CD4-positive, CD25-positive, alpha-beta regulatory T cell (primary cell): ENCODE measurements at regions not wholly inside any gene's neighbourhood (a gene's known extent, or its start where the extent isn't known, plus 50 kb on each side); places are given as distances from the start of the nearest gene placed in this dataset.

Experiments
- ATAC-seq, 2 donors: fragments of 150-1000 bp; cut with Tn5 transposase; one replicate each; pipeline ENCODE4 v1.10.0; 2021; ENCODE audit warnings: low read depth in 2 of 2, moderate number of reproducible peaks in 2 of 2, moderate library complexity in 1 of 2
- DNase-seq, 3 donors: peaks; one replicate each; pipeline versions ENCODE4 v3.0.0 to v3.0.0-alpha.2; 2012 to 2022; ENCODE audit warnings: mixed read lengths in 1 of 3
- H3K27ac ChIP-seq: one replicate; pipeline ENCODE4 v1.7.0; 2013; ENCODE audit warnings: mild to moderate bottlenecking, low read length; ENCODE audit not compliant: insufficient read depth, poor library complexity, severe bottlenecking
- H3K27me3 ChIP-seq: one replicate; pipeline ENCODE4 v1.7.0; 2013; ENCODE audit warnings: low read length; ENCODE audit not compliant: control insufficient read depth, insufficient read depth
- H3K36me3 ChIP-seq: one replicate; pipeline ENCODE4 v1.7.0; 2013; ENCODE audit warnings: mild to moderate bottlenecking, low read length, moderate library complexity; ENCODE audit not compliant: control insufficient read depth, insufficient read depth
- H3K4me1 ChIP-seq: 2 replicates; pipeline ENCODE4 v1.7.0; 2013; ENCODE audit warnings: mild to moderate bottlenecking, low read length; ENCODE audit not compliant: insufficient read depth, control insufficient read depth, poor library complexity, severe bottlenecking
- H3K4me3 ChIP-seq: one replicate; pipeline ENCODE4 v1.7.0; 2013; ENCODE audit warnings: low read depth, mild to moderate bottlenecking, low read length, moderate library complexity
- H3K9me3 ChIP-seq, 2 experiments: 1 replicate in 1 of 2; 2 replicates in 1 of 2; pipeline ENCODE4 v1.7.0; 2013; ENCODE audit warnings: low read length in 2 of 2, mild to moderate bottlenecking in 1 of 2, moderate library complexity in 1 of 2; ENCODE audit not compliant: control insufficient read depth in 2 of 2
- H3K27ac Mint-ChIP-seq, 3 donors: one replicate each; pipeline ENCODE4 v1.8.0; 2020 to 2022; ENCODE audit warnings: mild to moderate bottlenecking in 3 of 3, mixed read lengths in 3 of 3, moderate library complexity in 2 of 3
- H3K27me3 Mint-ChIP-seq: one replicate; pipeline ENCODE4 v1.8.0; 2022; ENCODE audit warnings: mild to moderate bottlenecking, mixed read lengths
- H3K36me3 Mint-ChIP-seq: one replicate; pipeline ENCODE4 v1.8.0; 2020; ENCODE audit warnings: mixed read lengths
- H3K4me1 Mint-ChIP-seq, 4 donors: one replicate each; pipeline ENCODE4 v1.8.0; 2020 to 2022; ENCODE audit warnings: mixed read lengths in 4 of 4, mild to moderate bottlenecking in 1 of 4
- H3K4me3 Mint-ChIP-seq, 4 donors: one replicate each; pipeline ENCODE4 v1.8.0; 2020 to 2022; ENCODE audit warnings: mild to moderate bottlenecking in 4 of 4, mixed read lengths in 4 of 4, moderate library complexity in 3 of 4
- H3K9me3 Mint-ChIP-seq, 7 donors: one replicate each; pipeline ENCODE4 v1.8.0; 2020 to 2022; ENCODE audit warnings: mixed read lengths in 7 of 7, mild to moderate bottlenecking in 3 of 7, moderate library complexity in 2 of 7

DNA sequence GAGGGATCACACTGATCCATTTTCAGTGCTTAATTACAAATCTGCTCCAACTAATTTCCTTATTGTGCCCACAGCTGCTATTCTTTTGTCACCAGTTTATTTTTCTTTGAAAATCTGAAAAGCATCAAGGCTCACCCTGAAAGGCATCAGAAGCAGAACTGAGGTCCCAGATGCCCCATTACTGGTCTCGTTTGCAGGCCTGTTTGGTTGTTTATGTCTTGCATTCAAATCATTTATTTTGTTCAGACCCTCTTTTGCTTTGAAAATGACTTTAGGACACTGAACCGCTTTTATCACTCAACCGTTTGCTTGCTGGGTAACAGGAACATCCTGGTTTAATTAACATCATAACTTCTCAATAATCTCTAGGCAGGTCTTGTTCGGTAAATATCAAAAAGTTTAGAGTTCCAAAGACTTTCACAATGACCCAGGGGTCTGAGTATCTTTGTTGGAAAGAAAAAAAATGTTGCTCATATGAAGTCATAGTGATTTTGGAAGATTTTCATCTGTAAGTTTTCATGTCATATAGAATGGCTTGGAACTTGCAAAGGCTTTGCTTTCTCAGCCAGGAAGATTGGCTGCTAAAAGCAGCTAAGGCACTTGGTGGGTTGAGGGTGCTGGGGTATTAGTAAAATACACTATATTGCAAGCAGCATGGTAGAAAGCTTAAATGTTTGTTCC lies 398.3 kb upstream of the NPVF start:
- Mint-ChIP-seq H3K9me3 (peaks cover 0 to 2% (median 0%) of the 10 kb centered on the region in 7 donors), H3K4me3 (no peak overlapping the region), H3K4me1 (no peaks in the 10 kb centered on the region), H3K27me3 (peaks cover 4% of the 10 kb centered on the region), H3K36me3 (no peaks in the 10 kb centered on the region), H3K27ac (no peak overlapping the region)
- Histone ChIP-seq H3K36me3 (no peaks in the 10 kb centered on the region), H3K27me3 (no peaks in the 10 kb centered on the region), H3K4me1 (no peaks in the 10 kb centered on the region), H3K4me3 (no peak overlapping the region), H3K9me3 (no peaks in the 10 kb centered on the region), H3K27ac (no peak overlapping the region)
- ATAC-seq (no peak), DNase-seq (no peak)

- Histone ChIP-seq H3K27ac (no peak overlapping the region), H3K36me3 (no peaks in the 10 kb centered on the region), H3K27me3 (peaks cover under 1% of the 10 kb centered on the region), H3K4me1 (no peaks in the 10 kb centered on the region), H3K9me3 (no peaks in the 10 kb centered on the region), H3K4me3 (no peak overlapping the region)
- H3K36me3 Mint-ChIP-seq, result no peaks in the 10 kb centered on the region
- no peak for ATAC-seq
- peaks cover 0 to 3% (median 0%) of the 10 kb centered on the region in 7 donors for H3K9me3 Mint-ChIP-seq
- DNase-seq, result no peak
- no peak overlapping the region for H3K4me3 Mint-ChIP-seq
- H3K27me3 Mint-ChIP-seq, result peaks cover 4% of the 10 kb centered on the region
- H3K4me1 Mint-ChIP-seq, result no peaks in the 10 kb centered on the region
- peak overlapping the region in 1 of 3 donors; percentile 57 for H3K27ac Mint-ChIP-seq
These were observed 400.2 kb upstream of the NPVF start for GRCh38 chr7:25628446-25628845.

DNA sequence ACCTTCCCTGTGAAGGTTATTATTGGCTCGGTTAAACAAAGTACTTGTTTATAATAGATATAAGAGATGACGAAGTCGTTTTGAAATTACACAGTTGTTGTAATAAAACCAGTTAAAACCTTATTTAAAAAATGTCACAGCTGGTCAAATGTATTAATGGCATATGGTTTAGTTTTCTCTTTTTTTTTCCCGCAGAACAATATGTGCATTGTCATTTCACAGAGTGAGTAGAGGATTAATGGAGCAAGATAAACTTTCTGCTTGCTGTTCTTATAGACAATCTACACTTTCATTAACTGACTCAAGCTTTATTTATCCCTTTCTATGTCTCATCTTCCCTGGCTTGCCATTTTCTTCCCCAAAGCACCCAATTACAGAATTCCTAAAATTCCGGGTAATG lies 404.3 kb upstream of the NPVF start:
- no peaks in the 10 kb centered on the region for H3K9me3 ChIP-seq
- H3K4me1 ChIP-seq, result no peaks in the 10 kb centered on the region
- Mint-ChIP-seq H3K27ac (no peak overlapping the region), H3K4me3 (no peak overlapping the region), H3K27me3 (peaks cover 4% of the 10 kb centered on the region), H3K4me1 (no peaks in the 10 kb centered on the region), H3K36me3 (no peaks in the 10 kb centered on the region), H3K9me3 (peaks cover 0 to 3% (median 0%) of the 10 kb centered on the region in 7 donors)
- no peak for ATAC-seq
- no peak overlapping the region for H3K27ac ChIP-seq
- peaks cover 3% of the 10 kb centered on the region for H3K27me3 ChIP-seq
- DNase-seq, result no peak
- no peaks in the 10 kb centered on the region for H3K36me3 ChIP-seq
- no peak overlapping the region for H3K4me3 ChIP-seq

DNA sequence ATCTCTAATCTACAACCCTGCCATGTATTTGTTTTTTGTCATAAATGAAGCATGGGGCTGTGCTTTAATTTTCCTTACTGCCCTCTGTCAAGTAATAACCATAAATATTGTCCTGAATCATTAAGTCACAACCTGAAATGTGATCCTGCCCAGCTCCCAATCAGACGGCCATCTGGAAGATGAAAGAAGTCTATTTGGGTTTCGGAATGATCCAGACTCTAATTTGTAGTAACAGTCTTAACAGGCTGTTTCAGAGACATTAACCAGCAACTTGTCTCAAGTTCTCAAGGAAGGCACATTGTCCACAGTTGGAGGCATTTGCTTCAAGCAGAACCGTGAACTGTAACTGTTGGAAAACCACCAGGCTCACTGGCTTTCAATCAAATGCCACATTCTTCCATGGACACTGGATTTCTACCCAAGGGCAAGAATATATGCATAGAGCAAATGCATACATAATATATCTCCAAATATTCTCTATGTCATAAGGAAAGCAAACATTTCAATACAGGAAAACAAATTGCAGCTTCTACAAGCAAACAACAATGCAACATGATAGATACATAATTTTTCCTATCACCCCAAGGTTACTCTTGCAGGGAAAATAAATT lies 405.2 kb upstream of the NPVF start:
- no peak overlapping the region for H3K4me3 Mint-ChIP-seq
- DNase-seq (no peak), ATAC-seq (no peak)
- H3K4me3 ChIP-seq, result no peak overlapping the region
- no peaks in the 10 kb centered on the region for H3K4me1 ChIP-seq
- H3K27ac ChIP-seq, result no peak overlapping the region
- no peaks in the 10 kb centered on the region for H3K4me1 Mint-ChIP-seq
- peaks cover 3% of the 10 kb centered on the region for H3K27me3 ChIP-seq
- H3K9me3 Mint-ChIP-seq, result peaks cover 0 to 3% (median 0%) of the 10 kb centered on the region in 7 donors
- H3K36me3 ChIP-seq, result no peaks in the 10 kb centered on the region
- H3K27me3 Mint-ChIP-seq, result peaks cover 4% of the 10 kb centered on the region
- no peak overlapping the region for H3K27ac Mint-ChIP-seq
- H3K36me3 Mint-ChIP-seq, result no peaks in the 10 kb centered on the region
- H3K9me3 ChIP-seq, result no peaks in the 10 kb centered on the region

GRCh38 chr7:25636168-25636567 lies 407.9 kb upstream of the NPVF start:
- no peak overlapping the region for H3K4me3 Mint-ChIP-seq
- H3K27me3 Mint-ChIP-seq, result no peaks in the 10 kb centered on the region
- no peak overlapping the region for H3K27ac ChIP-seq
- peaks cover 3% of the 10 kb centered on the region for H3K27me3 ChIP-seq
- no peaks in the 10 kb centered on the region for H3K4me1 ChIP-seq
- H3K4me3 ChIP-seq, result no peak overlapping the region
- no peaks in the 10 kb centered on the region for H3K4me1 Mint-ChIP-seq
- ATAC-seq (no peak), DNase-seq (no peak)
- H3K9me3 Mint-ChIP-seq, result peaks cover 0 to 3% (median 0%) of the 10 kb centered on the region in 7 donors
- no peak overlapping the region for H3K27ac Mint-ChIP-seq
- H3K9me3 ChIP-seq, result no peaks in the 10 kb centered on the region
- H3K36me3 ChIP-seq, result no peaks in the 10 kb centered on the region
- no peaks in the 10 kb centered on the region for H3K36me3 Mint-ChIP-seq

DNA sequence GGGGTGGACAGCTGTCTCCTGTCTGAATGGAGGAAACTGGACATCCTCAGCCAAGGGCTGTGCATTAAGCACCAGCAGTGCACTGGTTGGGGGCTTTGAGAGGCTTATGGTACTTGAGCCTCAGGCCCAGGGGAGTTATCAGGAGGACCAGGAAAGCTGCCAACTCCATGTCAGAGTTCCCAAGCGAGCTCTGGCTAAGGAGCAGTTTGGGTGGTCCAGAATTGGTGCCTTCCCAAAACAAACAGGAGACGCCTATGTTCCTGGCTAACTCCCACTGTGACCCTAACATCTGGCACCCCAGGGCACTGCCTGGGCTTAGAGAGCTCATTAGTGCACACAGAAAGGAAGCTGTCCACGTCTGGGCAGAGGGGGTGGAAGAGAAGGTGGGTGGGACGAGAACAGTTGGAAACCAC lies 408.6 kb upstream of the NPVF start:
- no peak for DNase-seq
- H3K27me3 Mint-ChIP-seq, result no peaks in the 10 kb centered on the region
- no peak overlapping the region for H3K4me3 Mint-ChIP-seq
- Histone ChIP-seq H3K4me1 (no peaks in the 10 kb centered on the region), H3K9me3 (no peaks in the 10 kb centered on the region), H3K27ac (no peak overlapping the region), H3K27me3 (peaks cover 3% of the 10 kb centered on the region), H3K4me3 (no peak overlapping the region), H3K36me3 (no peaks in the 10 kb centered on the region)
- no peaks in the 10 kb centered on the region for H3K36me3 Mint-ChIP-seq
- no peaks in the 10 kb centered on the region for H3K4me1 Mint-ChIP-seq
- H3K27ac Mint-ChIP-seq, result no peak overlapping the region
- no peak for ATAC-seq
- H3K9me3 Mint-ChIP-seq, result peaks cover 0 to 2% (median 0%) of the 10 kb centered on the region in 7 donors

DNA sequence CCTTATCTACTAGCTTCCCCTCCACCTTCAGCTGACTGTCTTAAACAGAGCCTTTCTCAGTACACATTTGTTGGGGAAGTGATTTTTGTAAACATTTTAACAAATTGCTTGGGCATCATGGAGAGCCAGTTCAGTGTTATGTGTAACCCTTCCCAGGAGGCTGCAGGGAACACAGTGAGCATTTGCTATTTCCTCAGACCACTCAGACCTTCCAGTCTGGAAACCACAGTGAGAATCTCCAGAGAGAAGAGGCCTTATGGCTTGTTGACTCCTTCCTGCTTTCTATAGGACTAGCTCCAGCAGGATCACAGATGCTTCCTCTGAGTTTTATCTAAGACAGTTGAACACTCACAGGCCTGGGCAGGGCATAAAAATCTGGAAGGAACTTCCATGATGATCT lies 409.8 kb upstream of the NPVF start:
- no peaks in the 10 kb centered on the region for H3K36me3 ChIP-seq
- no peak for ATAC-seq

More for the DNA sequence above, 409.8 kb upstream of the NPVF start:
- Histone ChIP-seq H3K27ac (no peak overlapping the region), H3K27me3 (peaks cover 3% of the 10 kb centered on the region), H3K4me1 (no peaks in the 10 kb centered on the region), H3K9me3 (no peaks in the 10 kb centered on the region), H3K4me3 (no peak overlapping the region)
- Mint-ChIP-seq H3K9me3 (peaks cover 0 to 2% (median 0%) of the 10 kb centered on the region in 7 donors), H3K27ac (no peak overlapping the region), H3K4me3 (no peak overlapping the region), H3K4me1 (no peaks in the 10 kb centered on the region), H3K27me3 (no peaks in the 10 kb centered on the region), H3K36me3 (no peaks in the 10 kb centered on the region)
- DNase-seq, result no peak
